ENCODE measurements at regions not wholly inside any gene's neighbourhood (a gene's known extent, or its start where the extent isn't known, plus 50 kb on each side); places are given as distances from the start of the nearest gene placed in this dataset.

DNA sequence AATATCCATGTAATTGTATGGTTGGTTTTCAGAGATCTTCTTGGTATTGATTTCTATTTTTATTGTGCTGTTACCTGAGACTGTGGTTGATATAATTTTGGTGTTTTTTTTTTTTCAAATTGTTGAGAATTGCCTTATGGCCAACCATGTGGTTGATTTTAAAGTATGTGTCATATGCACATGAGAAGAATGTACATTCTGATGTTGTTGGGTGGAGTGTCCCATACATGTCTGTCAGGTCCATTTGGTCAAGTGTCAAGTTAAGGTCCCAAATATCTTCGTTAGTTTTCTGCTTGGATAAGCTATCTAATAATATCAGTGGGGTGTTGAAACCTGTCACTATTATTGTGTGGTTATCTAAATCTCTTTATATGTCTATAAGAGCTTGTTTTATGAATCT lies 160.0 kb upstream of the ITGA1 start:
- TF ChIP-seq, protein P1, sequence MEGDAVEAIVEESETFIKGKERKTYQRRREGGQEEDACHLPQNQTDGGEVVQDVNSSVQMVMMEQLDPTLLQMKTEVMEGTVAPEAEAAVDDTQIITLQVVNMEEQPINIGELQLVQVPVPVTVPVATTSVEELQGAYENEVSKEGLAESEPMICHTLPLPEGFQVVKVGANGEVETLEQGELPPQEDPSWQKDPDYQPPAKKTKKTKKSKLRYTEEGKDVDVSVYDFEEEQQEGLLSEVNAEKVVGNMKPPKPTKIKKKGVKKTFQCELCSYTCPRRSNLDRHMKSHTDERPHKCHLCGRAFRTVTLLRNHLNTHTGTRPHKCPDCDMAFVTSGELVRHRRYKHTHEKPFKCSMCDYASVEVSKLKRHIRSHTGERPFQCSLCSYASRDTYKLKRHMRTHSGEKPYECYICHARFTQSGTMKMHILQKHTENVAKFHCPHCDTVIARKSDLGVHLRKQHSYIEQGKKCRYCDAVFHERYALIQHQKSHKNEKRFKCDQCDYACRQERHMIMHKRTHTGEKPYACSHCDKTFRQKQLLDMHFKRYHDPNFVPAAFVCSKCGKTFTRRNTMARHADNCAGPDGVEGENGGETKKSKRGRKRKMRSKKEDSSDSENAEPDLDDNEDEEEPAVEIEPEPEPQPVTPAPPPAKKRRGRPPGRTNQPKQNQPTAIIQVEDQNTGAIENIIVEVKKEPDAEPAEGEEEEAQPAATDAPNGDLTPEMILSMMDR (IDR thresholded peaks at IDR 0.05), result no peak
- no peak for TF ChIP-seq POLR2A (IDR thresholded peaks at IDR 0.05)
